ENCODE measurements at regions not wholly inside any gene's neighbourhood (a gene's known extent, or its start where the extent isn't known, plus 50 kb on each side); places are given as distances from the start of the nearest gene placed in this dataset.
A peak's percentile ranks its signal among the peaks of the same experiment; 100 is the strongest.
"Not testable (repeated sequence)": the region's sequence is repeated elsewhere in the genome, so short reads cannot be mapped to it uniquely, and the experiment has no call there.

DNA sequence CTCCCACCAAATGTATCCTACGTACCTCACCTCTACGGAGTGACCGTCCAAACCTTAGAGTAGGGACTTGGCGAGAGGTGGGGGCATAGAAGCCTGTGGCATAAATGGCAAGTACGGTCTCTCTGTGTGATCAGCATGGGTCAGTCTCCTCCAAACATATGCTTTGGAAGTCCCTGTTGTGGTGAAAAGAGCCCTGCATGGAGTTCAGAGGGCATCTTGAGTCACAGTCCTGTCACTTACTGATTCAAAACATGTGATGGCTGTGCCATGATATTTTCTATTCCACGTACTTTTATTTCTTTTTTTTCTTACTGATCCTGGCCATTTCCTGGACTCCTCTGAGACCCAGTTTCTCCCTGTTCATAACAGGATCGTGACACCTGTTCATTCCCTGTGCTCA, 67.5 kb upstream of the CEP85L start:
- DNase-seq: no peak

DNA sequence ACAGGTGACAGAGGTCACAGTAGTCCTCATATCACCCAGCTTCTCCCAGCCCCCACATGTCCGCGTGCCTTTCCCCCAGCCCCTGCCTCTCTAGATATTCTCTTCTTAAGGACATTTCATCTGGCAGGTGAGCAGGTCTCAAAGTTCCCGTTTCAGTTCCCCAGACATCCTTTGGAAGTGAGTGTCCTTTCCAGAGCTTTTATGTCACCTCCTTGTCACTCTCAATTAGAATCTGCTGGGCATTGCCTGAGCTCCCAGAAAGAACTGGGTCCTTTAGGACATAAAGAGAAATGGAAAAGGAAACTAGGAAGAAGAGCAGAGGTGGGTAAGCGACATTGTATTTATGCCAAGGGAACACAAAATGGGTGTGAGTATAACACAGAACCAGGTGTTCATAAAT, 66.9 kb upstream of the CEP85L start:
- no peak for DNase-seq

DNA sequence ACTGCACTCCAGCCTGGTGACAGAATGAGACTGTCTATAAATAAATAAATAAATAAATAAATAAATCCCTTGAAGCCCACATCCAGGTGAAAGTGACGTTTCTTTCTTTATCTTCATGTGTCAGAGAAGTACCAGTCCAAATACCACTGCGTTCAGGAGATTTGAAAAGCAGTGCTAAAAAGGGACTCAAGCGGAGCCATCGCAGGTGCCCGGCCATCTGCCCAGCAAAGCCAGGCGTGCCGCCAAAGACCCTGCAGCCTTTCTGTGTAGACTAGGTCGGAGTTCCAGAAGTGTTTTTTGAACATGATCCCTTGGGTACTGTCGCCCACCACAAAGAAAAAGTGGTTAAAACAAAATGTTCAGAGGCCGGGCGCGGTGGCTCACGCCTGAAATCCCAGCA, 65.7 kb upstream of the CEP85L start:
- no peak for DNase-seq

GRCh38 chr6:118715907-118716306, 64.5 kb upstream of the CEP85L start:
- not testable (repeated sequence) for DNase-seq

DNA sequence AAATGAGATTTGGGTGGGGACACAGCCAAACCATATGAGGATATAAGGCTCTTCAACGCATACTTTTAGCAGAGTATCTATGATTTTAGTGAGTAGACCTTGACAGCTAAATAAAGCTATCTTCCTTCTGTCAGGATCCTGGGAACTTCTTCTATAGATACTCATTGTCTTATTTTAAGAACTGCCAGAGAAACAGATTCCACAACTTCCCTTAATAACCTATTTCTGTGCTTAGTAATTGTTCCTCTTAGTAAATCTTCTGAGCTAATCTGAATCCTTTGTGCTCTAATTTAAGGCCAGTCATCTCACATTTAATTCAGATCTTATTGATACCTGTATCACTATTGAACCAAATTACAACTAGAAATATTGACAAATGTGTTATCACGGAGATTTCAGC, 64.0 kb upstream of the CEP85L start:
- no peak for DNase-seq

DNA sequence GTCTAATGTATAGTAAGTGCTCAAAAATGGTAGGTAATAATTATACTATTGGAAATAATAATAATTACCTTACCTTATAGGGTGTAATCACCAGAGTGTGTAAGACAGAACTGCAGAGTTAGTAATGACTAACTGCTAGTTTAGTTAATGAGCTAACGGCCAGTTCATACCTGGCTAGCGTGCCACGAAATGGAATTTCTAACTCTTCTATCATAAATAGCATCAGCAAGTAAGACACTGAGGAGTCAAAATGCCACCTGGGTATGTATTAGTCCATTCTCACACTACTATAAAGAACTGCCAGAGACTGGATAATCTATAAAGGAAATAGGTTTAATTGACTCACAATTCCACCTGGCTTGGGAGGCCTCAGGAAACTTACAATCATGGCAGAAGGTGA, 63.4 kb upstream of the CEP85L start:
- DNase-seq: no peak

DNA sequence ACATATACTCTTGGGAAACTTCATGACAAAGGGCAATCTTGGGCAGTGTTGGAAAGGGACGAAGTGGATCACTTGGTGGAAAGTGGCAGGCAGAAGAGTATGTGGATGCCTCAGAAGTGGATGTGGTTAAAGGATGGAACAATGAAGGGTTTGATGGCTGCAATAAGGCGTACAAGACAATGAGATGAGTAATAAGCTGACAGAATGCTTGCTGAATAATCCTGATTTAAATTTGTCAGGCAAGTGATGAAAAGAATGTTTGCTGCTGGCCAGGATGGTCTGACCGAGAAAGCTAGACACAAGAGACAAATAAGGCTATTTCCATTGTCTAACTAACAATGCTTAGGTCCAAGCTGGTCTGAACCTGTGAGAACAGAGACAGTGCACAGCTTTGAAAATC, 61.6 kb upstream of the CEP85L start:
- no peak for DNase-seq

GRCh38 chr6:118710616-118711015, 59.2 kb upstream of the CEP85L start:
- DNase-seq: no peak

DNA sequence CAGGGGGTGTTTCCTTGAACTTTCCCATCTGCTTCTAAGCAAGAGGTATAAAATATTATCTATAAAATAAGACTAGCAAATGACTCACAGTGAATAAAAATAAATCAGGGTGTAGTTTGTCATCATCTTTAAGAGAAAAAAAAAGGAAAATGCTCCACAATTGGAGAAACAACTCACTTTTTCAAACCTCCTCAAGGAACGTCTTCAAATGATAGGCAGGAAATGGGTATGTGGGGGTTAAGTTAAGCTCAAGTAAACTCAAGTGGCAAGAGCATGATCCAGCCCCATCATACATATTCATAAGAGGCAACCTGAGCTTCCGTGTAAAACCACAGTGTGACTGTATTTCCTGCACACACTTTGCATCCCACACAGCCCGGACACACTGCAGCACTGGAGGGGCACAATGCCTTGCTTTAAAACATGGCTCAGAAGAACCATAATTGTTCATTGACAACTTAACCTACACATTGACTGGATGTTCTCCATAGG, 58.5 kb upstream of the CEP85L start:
- DNase-seq: peak; percentile 77 to 85

DNA sequence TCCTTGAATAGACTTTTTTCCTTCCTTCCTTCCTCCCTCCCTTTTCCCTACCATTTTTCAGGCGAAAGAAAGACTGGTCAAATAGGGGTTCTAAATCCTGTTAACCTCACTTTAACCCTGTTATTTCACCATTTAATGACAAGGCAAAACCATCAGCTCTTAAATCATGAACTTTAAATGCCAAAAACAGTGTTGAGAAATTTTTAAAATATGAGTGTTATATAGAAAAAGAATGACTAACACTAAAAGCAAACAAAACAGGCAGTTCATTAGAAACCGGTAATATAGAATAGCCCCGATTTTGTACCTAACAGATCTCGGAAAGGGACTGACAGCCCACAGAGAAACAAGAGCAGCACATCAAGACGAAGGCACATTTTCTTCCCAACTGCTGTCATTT, 57.4 kb upstream of the CEP85L start:
- DNase-seq: no peak

- DNase-seq: no peak
Measured at GRCh38 chr6:118708055-118708454, 56.7 kb upstream of the CEP85L start.

- DNase-seq: no peak
Measured at GRCh38 chr6:118706702-118707101, 55.3 kb upstream of the CEP85L start.

GRCh38 chr6:118705544-118706491, 54.4 kb upstream of the CEP85L start:
- peak in 1 of 2 donors; percentile 35 for DNase-seq

GRCh38 chr6:118704915-118705314, 53.5 kb upstream of the CEP85L start:
- no peak for DNase-seq

DNA sequence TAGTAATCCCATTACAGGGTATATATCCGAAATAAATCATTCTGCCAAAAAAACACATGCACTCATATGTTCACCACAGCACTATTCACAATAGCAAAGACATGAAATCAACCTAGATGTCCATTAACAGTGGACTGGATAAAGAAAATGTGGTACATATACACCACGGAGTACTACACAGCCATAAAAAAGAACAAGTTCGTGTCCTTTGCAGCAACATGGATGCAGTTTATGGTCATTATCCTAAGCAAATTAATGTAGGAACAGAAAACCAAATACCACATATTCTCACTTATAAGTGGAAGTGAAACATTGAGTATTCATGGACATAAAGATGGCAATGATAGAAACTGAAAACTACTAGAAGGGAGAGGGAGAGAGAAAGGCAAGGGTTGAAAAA, 49.9 kb upstream of the CEP85L start:
- not testable (repeated sequence) for DNase-seq
